ENCODE measurements at regions not wholly inside any gene's neighbourhood (a gene's known extent, or its start where the extent isn't known, plus 50 kb on each side); places are given as distances from the start of the nearest gene placed in this dataset.
A peak's percentile ranks its signal among the peaks of the same experiment; 100 is the strongest.
"Not testable (repeated sequence)": the region's sequence is repeated elsewhere in the genome, so short reads cannot be mapped to it uniquely, and the experiment has no call there.

DNA sequence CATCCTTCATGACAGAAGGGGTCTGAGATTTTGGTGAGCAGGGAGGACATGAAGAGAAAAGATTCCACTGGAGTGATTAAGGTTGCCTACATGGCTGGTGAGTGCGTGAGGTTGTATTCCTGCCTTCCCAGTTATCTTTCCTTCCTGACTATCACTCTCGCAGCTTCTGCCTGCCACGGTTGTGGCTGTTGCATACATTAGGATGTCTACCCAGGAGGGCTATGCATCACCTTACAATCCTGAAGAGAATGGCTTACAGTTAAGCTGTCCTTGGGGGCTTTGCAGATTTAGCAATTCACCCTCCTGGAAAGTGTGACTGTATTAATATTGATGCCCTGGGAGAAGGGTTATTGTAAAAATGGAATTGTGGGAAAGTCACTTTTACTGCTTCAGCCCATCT, 571.0 kb downstream of the TSN start:
- no peak for DNase-seq (ENCODE audit: low spot score)

- no peak for DNase-seq (ENCODE audit: low spot score)
These were observed 573.4 kb downstream of the TSN start for GRCh38 chr2:122328816-122329215.

GRCh38 chr2:122329278-122329677, 573.8 kb downstream of the TSN start:
- no peak for DNase-seq (ENCODE audit: low spot score)

- DNase-seq (ENCODE audit: low spot score), result no peak
These were observed 578.5 kb downstream of the TSN start for GRCh38 chr2:122333932-122334331.

DNA sequence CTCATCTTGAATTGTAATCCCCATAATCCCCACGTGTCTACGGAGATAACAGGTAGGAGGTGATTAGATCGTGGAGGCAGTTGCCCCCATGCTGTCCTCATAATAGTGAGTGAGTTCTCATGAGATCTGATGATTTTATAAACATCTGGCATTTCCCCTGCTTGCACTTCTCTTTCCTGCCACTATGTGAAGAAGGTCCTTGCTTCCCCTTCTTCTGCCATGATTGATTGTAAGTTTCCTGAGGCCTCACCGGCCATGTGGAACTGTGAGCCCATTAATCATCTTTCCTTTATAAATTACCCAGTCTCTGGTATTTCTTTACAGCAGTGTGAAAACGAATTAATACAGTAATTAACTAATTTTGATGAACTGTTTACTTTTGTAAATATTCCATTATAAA, 582.5 kb downstream of the TSN start:
- DNase-seq (ENCODE audit: low spot score), result no peak

DNA sequence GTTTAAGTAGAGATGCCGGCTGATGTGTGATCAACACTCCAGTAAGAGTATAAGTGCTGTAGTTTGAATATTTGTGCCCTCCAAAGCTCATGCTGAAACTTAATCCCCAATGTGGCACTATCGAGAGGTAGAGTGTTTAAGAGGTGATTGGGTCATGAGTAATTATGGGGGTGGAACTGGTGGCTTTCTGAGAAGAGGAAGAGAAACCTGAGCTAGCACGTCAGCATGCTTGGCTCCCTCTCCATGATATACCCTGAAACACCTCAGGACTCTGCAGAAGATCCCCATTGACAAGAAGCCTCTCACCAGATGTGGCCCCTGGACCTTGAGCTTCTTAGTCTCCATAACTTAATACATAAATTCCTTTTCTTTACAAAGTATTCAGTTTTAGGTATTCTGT, 584.8 kb downstream of the TSN start:
- DNase-seq (ENCODE audit: low spot score), result no peak

DNA sequence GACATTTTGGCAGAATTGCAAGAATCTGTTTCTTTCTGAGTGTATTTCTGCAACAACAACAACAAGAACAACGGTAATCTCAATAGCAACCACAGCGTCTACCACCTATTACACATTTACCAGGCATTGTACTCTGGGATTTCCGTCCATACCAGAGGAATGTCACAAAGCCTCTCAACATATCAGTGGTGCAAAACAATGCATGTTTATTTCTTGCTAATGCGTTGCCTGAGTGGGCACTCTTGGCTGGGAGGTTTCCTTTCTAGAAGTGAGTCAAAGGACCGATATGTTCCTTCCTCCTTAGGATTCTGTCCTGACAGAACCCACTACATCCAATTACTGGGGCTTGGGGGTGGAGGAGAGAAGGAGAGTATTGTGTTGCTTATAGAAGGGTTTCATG, 585.6 kb downstream of the TSN start:
- DNase-seq (ENCODE audit: low spot score), result peak; percentile 3

DNA sequence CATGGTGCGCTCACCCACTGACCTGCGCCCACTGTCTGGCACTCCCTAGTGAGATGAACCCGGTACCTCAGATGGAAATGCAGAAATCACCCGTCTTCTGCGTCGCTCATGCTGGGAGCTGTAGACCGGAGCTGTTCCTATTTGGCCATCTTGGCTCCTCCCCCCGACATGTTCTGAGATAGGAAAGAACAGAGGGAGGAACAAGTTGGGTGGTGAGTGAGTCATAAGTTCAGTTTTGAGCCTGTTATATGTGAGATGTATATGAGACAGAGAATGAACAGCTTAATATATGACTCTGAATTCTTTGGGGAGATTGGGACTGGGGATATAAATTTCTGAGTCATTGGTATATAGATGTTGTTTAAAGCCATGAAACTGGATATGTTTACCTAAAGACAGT, 596.7 kb downstream of the TSN start:
- DNase-seq (ENCODE audit: low spot score), result not testable (repeated sequence)

DNA sequence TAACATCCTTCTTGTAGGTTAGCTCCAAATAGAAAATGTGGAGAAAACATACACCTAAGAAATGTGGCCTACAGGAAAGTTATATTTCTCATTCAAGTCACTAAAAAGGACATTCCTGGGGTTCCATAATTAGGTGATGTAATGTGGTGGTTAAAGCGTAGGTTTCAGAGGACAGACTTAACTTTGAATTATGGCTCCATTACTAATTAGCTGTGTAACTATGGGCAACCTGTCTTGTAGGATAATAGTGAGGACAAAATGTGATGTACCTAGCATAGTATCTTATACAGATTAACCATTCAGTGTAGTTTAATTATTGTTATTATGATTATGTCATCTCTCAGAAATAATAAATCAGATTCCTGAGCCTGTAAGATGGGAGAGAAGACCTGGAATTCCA, 602.5 kb downstream of the TSN start:
- DNase-seq (ENCODE audit: low spot score), result no peak

GRCh38 chr2:122358729-122359128, 603.3 kb downstream of the TSN start:
- no peak for DNase-seq (ENCODE audit: low spot score)

DNA sequence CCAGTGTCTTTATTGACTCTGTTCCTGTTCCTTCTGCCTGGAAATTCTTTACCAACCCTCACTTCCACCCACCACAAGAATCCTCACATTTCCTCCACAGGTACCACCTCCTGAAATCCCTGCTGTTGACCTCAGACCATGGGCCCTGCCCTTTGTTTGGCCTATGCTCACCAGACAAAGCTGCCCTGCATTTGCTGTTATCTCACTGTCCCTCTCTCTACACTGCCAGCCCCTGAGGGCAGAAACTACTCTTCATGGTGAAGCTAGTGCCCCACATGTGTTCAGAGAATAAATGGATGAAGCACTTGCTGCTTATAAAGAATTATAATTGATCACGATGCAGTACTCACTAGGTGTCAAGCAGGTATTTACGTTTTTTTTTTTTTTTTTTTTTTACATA, 608.4 kb downstream of the TSN start:
- no peak for DNase-seq (ENCODE audit: low spot score)

GRCh38 chr2:122366427-122366826, 611.0 kb downstream of the TSN start:
- no peak for DNase-seq (ENCODE audit: low spot score)

DNA sequence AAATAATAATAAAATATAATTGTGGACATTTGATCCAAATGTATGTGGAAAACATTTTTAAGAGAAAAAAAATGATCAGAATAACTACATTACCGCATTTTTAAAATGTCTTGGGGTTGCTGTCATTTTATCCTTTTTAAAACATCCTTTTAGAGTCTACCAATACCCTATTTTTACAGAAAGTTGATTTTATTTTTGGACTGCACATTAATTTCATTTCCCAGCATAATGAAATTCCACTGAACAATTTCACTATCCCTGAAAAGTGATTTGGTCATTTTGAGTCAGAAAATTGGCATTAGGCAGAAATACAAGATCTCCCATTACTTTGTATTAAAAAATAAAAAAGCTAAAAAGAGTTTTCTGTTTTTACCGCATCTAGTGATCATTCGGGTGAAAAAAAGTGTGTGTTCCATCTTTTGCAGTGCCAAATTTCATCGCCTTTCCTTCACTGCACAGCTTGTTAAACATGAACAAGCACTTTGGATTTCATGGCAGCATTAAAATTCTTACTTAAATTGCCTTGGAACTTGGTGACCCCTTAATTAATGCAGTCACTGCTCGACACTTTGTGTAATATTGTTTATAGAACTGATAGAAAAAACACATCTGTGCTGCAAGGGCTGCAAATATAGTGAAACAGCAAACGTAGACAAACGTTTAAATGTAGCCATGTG, 611.7 kb downstream of the TSN start:
- DNase-seq (ENCODE audit: low spot score), result no peak

- no peak for DNase-seq (ENCODE audit: low spot score)
These were observed 612.2 kb downstream of the TSN start for GRCh38 chr2:122367646-122368010.

DNA sequence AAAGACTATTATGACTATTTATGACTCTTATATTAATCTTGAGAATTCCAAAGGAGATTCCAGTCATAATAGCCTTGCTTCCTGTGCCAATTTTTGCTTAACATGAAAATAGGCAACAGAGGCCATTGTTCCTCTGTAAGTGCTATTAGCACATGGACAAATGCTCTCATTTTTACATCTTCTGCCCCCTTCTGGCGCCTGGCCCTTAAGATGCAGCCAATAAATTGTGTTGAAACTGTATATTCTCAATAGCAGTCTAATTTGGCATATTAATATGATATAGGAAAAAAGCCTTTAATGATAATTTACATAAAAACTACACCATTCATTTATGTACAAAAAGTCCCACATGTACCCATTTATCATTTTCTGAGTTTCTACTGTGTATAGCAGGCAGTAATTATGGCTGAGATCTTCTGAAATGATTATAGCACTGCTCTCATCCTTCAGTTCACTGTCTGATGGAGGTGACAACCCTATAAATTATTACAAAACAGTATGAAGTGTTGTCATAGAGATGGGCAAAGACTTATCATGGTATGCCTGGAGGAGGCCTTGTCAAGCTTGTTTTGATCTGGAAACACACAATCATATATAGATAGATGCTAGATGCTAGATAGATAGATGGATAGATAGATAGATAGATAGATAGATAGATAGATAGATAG, 613.3 kb downstream of the TSN start:
- no peak for DNase-seq (ENCODE audit: low spot score)

DNA sequence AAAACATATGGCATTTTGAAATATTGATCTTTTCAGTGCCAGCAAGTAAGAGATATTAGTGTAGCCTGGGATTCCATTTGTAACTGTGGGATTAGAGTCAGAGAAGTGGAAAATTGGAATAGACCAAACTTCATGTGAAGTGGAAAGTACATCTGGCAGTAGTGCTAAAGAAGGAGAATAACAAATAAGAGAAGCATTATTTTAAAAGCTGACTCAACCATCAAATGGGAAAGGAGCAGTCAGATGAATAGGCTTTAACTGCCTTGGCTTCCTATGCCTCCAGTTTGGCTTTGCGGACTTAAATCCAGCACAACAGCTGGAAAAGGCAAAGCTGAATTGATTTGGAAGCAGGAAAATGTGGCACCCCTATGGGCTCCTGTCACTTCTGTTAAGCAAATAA, 623.1 kb downstream of the TSN start:
- DNase-seq (ENCODE audit: low spot score), result no peak

GRCh38 chr2:122384768-122385333, 629.4 kb downstream of the TSN start:
- DNase-seq (ENCODE audit: low spot score), result no peak

DNA sequence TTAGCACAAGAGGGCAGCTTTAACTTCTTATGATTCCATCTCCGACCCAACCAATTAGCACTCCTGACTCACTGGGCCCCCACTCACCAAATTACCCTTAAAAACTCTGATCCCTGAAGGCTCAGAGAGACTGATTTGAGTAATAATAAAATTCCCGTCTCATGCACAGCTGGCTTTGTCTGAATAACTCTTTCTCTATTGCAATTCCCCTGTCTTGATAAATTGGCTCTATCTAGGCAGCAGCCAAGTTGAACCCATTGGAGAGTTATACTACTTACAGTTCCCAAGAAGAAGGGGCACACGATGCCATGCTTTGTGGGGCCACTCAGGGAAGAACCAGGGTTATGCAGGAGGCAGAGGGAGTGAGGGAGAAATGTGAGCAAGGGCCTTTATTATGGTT, 632.8 kb downstream of the TSN start:
- no peak for DNase-seq (ENCODE audit: low spot score)

DNA sequence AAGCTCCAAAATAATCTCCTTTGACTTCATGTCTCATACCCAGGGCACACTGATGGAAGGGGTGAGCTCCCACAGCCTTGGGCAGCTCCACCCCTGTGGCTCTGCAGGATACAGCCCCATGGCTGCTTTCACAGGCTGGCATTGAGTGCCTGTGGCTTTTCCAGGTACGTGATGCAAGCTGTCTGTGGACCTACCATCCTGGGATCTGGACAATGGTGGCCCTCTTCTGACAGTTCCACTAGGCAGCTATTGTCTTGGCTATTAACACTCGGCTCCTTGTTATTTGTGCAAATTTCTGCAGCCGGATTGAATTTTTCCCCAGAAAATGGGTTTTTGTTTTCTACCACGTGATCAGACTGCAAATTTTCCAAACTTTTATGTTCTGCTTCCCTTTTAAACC, 634.2 kb downstream of the TSN start:
- no peak for DNase-seq (ENCODE audit: low spot score)

GRCh38 chr2:122390406-122390805, 635.0 kb downstream of the TSN start:
- DNase-seq (ENCODE audit: low spot score), result no peak

- no peak for DNase-seq (ENCODE audit: low spot score)
These were observed 636.3 kb downstream of the TSN start for GRCh38 chr2:122391726-122392125.

- DNase-seq (ENCODE audit: low spot score), result no peak
These were observed 640.2 kb downstream of the TSN start for GRCh38 chr2:122395687-122396086.

DNA sequence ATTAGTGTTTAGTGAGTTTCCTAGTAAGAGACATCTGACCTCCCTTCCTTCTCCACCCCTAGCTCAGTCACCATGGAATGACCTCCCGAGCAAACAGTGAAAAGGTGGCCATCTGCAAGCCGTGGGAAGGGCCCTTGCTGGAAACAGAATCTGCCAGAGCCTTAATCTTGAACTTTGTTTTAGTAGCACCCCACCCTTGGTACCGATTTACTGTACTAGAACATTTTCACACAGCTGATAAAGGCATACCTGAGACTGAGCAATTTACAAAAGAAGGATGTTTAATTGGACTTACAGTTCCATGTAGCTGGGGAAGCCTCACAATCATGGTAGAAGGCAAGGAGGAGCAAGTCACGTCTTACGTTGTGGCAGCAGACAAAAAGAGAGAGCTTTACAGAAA, 655.8 kb downstream of the TSN start:
- DNase-seq (ENCODE audit: low spot score), result no peak

GRCh38 chr2:122412360-122412759, 656.9 kb downstream of the TSN start:
- DNase-seq (ENCODE audit: low spot score), result no peak
